HG03460 (cell line): ENCODE measurements at regions not wholly inside any gene's neighbourhood (a gene's known extent, or its start where the extent isn't known, plus 50 kb on each side); places are given as distances from the start of the nearest gene placed in this dataset.

Experiments used
- ATAC-seq: cut with Tn5 transposase; IDR thresholded peaks from one replicate; pipeline ENCODE4 v1.9.1; 2021; ENCODE audit not compliant: unreplicated experiment

DNA sequence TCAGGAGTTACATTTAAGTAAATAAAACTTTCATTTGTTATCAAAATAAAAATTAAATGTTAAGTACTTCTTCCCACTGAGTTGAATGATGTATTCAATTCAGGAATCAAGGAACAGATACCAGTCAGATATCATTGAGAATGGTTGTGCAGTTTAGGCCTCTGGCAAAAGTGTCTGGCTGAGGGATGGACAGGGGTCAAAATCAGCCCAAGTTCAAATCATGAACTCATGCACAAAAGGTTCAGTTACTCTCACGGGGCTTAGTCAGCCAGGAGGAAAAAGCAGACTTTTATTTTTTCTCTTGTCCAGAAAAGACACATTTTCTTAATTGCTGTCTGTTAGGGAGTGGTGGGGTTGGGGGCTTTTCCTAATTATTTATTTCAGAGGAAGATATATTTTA lies 166.3 kb downstream of the RASSF9 start:
- ATAC-seq: no peak

DNA sequence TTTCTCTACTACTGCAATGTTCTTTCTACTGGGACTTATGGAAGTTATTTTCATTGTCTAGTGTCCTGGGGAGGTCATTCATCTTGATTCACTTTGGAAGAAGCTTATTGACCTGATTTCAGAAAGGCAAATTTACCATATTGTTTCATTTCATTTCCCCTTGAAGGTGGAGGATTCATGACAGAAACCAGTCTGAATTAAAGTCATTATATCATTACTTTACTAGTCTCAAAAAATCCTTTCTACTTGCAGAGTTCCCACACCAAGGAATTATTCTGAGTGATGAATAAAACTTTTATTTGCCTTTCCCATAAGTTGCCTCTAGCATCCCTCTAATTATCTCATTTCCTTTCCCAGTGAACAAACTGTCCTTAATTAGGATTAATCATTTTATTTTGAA lies 163.8 kb downstream of the RASSF9 start:
- no peak for ATAC-seq

DNA sequence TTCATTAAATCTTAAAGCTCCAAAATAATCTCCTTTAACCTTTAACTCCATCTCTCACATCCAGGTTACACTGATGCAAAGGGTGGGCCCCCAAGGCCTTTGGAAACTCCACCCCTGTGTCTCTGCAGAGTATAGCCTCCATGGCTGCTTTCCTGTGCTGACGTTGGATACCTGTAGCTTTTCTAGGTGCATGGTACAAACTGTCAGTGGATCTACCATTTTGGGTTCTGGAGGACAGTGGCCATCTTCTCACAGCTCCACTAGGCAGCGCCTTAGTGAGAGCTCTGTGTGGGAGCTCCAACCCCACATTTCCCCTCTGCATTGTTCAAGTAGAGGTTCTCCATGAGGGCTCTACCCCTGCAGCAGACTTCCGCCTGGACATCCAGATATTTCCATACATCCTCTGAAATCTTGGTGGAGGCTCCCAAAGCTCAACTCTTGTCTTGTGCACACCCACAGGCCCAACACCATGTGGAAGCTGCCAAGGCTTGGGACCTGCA lies 162.2 kb downstream of the RASSF9 start:
- no peak for ATAC-seq

DNA sequence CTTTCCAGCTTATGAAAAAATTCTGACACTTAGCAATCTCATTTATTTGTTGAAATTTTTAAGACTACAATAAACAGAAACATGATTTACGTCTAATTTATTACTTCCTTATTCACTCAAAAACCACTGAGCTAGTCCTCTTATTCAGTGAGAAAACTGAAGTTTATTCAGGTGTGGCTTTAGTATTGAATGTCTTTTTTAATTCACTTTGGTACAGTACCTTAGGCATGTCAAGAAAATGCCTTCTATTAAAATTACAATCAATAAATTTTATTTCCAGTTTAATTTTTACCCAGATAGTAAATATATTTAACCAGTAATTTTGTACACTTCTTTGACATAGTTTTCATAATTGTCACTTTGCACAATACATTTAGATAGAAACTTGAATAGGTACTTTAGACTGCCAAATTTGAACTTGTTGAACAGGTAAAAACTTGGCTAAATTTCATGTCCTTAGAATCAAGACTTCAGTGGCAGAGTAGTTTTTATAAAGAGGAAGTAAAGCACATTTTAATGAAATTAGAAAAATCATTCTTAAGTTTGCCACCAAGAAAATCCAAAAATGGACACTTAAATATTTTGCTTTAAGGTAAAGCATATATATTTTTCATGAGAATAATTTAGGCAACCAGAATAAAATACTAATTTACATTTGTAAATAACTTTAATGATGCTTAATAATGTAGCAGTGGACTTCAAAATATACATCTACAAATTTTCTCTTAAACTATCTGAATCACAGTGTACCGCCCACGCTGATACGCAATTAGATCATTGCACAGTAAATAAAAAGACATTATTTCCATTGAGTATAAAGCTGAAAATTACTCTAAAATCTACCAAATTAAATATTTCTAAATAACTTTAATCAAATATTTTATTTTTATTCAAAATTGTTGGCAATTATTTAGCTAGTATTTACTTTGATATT lies 159.1 kb downstream of the RASSF9 start:
- no peak for ATAC-seq

DNA sequence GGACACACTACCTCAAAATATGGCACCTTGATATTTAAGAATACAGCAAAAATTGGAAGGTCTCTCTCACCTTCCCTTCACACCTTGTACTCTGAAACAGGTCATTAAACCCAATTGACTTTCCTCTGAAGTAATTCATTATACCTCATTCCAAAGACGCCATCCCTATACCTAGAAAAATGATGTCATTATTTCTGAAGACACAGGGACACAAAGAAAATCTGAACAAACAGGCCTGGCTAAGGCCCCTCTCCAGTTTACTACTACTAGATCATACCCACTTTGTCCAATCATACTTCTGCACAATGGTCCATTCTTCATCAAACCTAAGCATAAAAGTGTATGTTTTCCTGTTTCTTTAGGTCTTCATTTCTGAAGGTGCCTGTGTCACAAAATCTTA lies 156.9 kb downstream of the RASSF9 start:
- no peak for ATAC-seq

DNA sequence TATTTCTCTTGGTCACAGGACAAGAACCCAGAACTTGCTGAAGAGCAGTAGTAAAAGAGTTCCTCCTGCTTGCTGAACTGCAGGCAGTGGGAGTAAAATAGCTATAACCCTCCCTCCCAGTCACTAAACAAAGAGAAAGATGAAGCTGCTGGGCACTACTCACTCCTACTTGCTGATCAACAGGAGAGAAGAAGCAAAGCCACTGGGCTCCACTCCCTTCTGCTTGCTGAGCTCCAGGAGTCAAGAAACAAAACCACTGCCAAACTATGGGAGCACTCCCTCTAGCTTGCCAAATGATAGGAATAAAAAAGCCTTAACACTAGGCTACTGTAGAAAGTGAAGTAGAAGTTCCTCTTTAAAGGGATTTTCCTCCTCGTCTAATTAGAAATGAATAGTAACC lies 155.3 kb downstream of the RASSF9 start:
- no peak for ATAC-seq

DNA sequence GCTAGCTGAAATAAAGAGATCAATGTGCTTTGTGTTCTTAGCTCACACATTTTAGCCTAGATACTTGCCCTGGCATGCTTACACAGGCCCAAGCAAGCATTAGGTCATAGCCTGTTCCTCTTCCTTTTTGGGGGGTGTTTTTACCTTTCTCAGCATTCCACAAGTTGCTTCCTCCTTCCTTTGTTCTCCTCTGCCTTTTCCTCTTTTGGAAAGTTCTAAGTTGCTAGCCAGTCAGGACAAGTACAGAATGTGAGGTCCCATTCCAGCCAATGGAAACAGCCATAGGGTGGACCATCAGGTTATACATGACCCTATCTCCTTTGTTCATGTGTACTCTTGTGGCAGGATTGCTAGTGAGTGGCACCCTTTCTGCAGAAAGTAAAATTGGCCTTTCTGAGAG lies 154.9 kb downstream of the RASSF9 start:
- no peak for ATAC-seq

DNA sequence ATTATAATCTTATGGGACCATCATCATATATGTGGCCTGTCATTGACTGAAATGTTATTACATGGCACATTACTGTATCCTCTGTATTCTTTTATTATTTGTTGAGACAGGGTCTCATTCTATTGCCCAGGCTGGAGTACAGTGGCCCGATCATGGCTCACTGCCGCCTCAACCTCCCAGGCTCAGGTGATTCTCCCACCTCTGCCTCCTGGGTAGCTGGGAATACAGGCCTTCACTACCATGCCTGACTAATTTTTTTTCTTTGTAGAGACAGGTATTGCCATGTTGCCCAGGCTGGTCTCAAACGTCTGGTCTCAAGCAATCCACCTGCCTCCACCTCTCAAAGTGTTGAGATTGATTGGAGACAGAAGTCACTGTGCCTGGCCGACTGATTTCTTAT lies 153.2 kb downstream of the RASSF9 start:
- ATAC-seq: no peak

DNA sequence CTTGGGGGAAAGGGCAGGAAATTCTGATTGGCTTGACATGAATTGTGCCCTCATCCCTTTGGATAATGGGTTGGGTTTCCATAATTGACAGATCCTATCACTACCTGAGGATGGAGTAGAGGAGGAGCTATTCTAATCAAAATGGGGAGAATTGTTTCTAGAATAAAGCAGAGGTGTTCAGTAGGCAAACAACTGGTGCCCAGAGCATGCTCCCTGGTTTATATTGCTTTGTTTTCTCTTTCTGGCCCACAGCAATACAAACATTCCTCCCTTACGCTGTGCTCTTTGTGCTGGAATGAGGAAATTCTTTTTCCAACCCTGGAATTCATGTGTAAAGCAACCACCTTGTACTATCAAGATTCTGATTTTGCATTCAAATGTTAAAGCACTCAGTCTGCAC lies 147.4 kb downstream of the RASSF9 start:
- ATAC-seq: no peak

DNA sequence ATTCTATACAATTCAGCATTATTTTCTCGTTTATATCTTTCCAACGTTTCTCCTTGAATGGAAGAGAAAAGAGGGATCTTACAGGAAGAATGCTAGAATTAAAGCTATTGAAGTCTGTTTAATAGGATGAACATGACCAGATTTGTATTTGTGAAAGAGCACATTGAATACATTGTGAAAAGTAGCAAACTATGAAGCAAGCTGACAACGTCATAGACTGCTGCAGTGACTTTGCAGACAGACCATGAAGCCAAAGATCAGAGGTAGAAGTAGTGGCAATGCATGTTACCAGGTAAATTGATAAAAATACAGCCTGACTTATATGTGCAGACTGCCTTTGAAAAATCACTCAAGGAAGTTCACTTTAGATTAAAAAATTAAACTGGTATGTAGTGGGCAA lies 146.1 kb downstream of the RASSF9 start:
- no peak for ATAC-seq

DNA sequence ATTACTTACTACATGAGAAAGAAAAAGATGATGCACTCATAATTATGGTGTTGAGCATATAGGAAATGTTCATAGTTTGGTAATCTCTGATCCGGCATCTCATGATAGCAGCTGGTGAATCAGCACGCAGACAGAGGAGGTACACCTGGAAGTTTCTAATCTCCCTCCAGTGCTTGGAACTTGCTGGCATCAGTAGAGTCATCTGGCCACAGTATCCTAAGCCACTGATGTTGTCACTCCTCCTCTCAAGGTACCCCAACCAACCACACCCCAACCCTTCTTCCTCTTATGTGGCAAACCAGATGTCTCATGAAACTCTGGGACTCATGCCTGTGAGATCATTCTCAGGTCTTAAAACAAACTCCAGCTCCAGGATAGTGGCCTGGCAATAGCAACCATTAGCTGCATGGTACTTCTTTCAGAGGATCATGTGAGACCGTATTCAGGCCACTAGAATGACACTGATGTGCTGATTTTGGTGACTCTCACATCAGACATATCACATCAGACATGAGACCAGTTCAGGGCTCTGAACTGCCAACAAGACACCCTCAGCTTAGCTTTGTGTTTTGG lies 143.0 kb downstream of the RASSF9 start:
- ATAC-seq: no peak

DNA sequence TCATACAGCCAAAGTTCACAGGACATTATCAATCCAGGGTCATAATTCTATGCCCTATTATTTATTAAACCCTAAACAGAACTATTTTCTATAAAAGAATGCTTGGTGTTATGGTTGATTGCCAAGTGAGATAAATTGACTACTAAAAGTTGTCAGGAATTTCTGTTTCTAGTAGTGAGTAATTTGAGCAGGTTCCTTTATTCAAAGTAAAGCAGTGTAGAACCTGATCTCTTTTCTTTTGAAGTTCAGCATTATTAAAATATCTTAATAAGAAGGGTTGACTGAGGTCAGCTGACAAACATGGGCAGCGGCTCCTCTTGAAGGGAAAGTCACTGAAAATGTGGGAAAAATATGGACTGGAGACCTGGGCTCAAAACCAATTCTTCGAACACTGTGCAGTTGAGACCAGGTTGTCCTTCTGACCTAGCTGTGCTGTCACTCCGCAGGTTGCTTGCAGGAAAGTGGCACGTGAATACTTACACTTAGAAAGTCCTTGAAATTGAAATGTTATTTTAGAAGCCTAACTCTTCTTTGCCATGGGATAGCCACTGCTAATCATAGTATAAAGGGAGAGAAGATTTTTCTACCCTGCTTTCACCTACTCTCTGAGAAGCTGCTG lies 141.0 kb downstream of the RASSF9 start:
- no peak for ATAC-seq

DNA sequence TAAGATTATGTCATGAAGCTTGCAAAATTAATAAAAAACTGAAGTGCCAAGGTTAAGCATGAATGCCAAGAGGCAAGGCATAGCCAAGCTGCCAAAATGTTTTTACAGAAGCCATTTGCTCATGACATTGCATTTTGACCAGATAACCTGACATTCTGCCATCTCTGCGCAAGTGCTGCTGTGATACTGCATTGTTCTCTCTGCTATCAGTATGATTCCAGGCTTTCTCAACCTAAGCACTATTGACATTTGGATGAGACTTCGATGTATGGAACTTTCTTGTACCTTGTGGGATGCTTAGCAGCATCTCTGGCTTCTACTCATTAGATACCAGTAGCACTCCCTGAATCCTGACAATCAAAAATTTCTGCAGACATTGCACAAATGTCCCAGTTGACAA lies 139.2 kb downstream of the RASSF9 start:
- ATAC-seq: no peak

DNA sequence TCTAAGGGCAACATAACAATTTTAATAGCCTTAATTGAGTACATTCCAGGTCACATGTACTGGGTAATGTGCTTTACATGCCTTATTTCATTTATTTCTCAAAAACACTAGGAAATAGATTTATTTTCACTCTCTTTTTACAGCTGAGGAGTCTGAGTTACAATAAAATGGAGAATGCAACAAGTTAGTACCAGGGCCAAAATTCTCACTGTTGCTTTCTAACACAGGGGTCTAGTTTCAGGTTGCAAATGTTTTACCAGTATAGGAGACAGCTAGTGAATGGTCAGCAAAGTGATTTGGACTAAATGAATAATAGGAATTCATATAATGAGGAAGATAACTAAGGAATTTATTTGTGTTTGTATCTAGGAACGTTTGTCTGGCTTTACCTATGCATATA lies 137.3 kb downstream of the RASSF9 start:
- ATAC-seq: no peak

DNA sequence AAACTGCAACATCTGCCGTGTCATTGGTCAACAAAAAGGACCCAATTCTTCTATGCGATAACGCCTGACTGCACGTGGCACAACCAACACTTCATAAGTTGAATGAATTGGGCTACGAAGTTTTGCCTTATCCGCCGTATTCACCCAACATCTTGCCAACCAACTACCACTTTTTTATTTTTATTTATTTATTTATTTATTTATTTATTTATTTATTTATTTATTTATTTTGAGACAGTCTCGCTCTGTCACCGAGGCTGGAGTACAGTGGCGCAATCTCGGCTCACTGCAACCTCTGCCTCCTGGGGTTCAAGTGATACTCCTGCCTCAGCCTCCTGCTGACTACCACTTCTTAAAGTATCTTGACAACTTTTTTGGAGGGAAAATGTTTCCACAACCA lies 127.4 kb downstream of the RASSF9 start:
- no peak for ATAC-seq

DNA sequence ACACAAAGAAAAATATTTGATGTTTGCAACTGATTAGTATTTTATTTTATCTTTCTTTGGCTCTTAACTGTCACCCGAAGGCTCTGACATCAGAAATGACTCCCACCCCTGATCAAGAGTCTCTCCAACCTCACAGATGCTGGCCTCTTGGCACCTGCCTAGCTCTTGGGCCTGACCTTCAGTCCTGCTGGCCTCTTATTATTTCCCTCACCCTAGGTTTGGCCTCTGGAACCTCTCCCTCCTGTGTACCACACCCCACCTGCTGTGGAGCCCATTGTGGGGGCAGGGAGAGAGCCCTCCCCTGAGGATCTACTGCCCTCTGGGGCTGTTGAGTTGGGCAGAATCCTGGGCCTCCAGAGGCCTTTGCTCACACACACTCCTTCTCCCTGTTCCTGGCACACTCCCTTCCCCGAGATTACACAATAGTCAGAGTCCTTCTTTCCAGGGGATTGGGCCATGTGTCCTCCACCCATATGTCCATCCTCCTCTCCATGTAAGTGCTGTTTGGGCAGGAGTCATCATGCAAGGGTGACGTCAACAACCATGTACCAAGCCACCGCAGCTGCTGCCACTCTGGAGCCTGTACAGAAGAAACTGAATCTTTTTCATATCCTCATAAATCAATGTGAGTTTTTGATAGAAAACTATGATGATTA lies 124.3 kb downstream of the RASSF9 start:
- no peak for ATAC-seq

DNA sequence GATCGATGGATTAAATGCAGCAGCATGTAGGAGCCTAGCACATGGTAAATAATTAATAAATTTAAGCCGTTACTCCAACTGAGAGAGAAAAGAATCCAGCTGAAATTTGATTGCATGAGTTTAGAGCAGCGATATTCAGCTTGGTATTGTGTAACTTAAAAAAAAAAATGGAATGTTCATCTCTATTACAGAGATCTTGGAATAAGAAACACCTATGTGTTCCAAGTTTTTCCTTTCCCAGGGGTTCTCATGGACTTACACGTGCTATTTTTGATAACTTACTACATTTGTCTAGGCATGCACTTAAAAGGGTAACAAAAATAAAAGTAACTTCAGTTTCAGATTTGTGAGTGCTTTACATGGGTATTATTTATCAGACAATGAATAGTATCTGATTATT lies 122.8 kb downstream of the RASSF9 start:
- ATAC-seq: no peak

DNA sequence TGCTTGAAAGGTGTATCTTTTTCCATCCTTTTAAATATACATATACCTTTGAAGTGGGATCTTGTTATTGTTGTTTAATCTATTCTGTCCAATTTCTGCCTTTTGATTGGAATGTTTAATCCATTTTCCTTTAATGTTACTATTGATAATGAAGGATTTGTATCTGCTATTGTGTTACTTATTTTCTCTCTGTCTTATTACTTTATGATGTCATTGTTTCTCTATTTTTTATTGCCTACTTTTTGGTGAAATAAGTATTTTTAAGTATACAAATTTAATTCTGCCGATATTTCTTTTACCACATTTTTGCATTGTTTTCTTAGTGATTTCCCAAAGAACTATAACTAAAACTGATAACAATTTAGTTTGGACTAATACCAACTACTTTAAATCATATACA lies 121.8 kb downstream of the RASSF9 start:
- ATAC-seq: no peak

DNA sequence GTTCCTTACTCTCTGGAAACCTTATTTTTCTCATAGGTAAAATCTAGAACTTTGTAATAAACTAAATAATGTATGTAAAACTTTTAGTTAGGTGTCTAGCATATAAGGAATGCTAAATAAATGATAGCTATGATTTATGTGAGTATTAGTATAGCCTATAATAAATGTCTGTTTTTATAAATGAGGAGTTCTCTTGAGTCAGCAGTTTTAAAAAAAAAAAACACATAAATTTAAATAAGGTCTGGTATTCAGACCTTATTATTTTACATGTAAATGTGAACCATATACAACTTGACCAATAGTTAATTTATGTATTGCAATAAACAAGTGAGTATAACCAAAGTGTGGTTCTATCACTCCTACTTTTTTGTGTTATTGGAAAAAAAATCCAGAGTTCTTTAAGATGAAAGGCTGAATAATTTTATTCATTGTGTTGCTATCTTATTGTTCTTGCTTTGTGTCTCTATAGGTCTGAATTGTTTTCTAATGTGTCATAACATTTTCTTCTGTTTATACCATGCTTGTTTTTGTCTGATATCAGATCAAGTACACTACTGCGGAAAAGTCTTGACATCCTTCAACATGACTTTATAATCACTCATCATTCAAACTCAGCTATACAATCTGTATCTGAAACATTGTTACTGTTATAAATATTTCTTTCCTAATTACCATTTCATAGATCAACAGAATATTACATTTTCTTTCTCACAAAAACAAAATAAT lies 115.7 kb downstream of the RASSF9 start:
- no peak for ATAC-seq

DNA sequence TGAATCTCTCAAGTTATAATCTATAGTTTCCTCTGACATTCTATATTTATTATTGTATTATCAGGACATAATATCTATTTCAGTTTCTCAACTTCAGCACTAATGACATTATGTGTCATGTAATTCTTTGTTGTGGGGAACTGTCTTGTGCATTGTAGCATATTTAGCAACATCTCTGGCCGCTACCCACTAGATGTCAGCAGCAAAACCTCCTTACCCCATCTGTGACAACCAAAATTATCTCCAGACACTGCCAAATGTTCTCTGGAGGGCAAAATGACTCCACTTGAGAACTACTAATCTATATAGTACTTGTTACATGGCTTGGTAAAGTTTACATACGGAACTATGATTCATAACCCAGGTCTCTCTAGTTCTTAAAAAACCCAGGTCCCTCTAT lies 110.2 kb downstream of the RASSF9 start:
- ATAC-seq: no peak
